ENCODE measurements at regions not wholly inside any gene's neighbourhood (a gene's known extent, or its start where the extent isn't known, plus 50 kb on each side); places are given as distances from the start of the nearest gene placed in this dataset.

- 23 to 54% (median 48%) methylated on average over 13 of the region's 13 CpGs for WGBS, 3 donors
- no peak overlapping the region for H3K4me3 ChIP-seq (ENCODE audit: low read depth in 1 of 3, low read length in 3 of 3)
- no peaks in the 10 kb centered on the region for H3K36me3 ChIP-seq (ENCODE audit: control insufficient read depth in 3 of 3, insufficient read depth in 2 of 3, low read depth in 1 of 3, low read length in 3 of 3)
- no peak for FAIRE-seq
- peaks cover 0 to 31% (median 22%) of the 10 kb centered on the region in 3 donors for H3K27me3 ChIP-seq (ENCODE audit: control insufficient read depth in 3 of 3, insufficient read depth in 3 of 3, low read length in 3 of 3)
- no peak overlapping the region for H3K27ac ChIP-seq (ENCODE audit: low read depth in 1 of 3, low read length in 2 of 3)
- no peak for DNase-seq
- no peaks in the 10 kb centered on the region for H3K4me1 ChIP-seq (ENCODE audit: control insufficient read depth in 3 of 3, insufficient read depth in 2 of 3, low read depth in 1 of 3, low read length in 2 of 3)
- H3K9me3 ChIP-seq (ENCODE audit: control insufficient read depth in 2 of 2, insufficient read depth in 1 of 2, low read depth in 1 of 2, low read length in 1 of 2): no peaks in the 10 kb centered on the region
These were observed 64.7 kb upstream of the ESRRB start for GRCh38 chr14:76311079-76311758.

GRCh38 chr14:76312821-76313220 is 63.1 kb upstream of the ESRRB start:
- H3K27ac ChIP-seq (ENCODE audit: low read depth in 1 of 3, low read length in 2 of 3): no peak overlapping the region
- no peaks in the 10 kb centered on the region for H3K4me1 ChIP-seq (ENCODE audit: control insufficient read depth in 3 of 3, insufficient read depth in 2 of 3, low read depth in 1 of 3, low read length in 2 of 3)
- H3K9me3 ChIP-seq (ENCODE audit: control insufficient read depth in 2 of 2, insufficient read depth in 1 of 2, low read depth in 1 of 2, low read length in 1 of 2): no peaks in the 10 kb centered on the region
- peaks cover 0 to 33% (median 22%) of the 10 kb centered on the region in 3 donors for H3K27me3 ChIP-seq (ENCODE audit: control insufficient read depth in 3 of 3, insufficient read depth in 3 of 3, low read length in 3 of 3)
- no peak overlapping the region for H3K4me3 ChIP-seq (ENCODE audit: low read depth in 1 of 3, low read length in 3 of 3)
- DNase-seq: no peak
- no peaks in the 10 kb centered on the region for H3K36me3 ChIP-seq (ENCODE audit: control insufficient read depth in 3 of 3, insufficient read depth in 2 of 3, low read depth in 1 of 3, low read length in 3 of 3)
- WGBS, 3 donors: 50 to 60% (median 56%) methylated on average over 4 of the region's 4 CpGs
- no peak for FAIRE-seq

GRCh38 chr14:76313303-76313702 is 62.6 kb upstream of the ESRRB start:
- FAIRE-seq: no peak

GRCh38 chr14:76313852-76314251 is 62.1 kb upstream of the ESRRB start:
- DNase-seq (no peak), FAIRE-seq (no peak)
- no peaks in the 10 kb centered on the region for H3K4me1 ChIP-seq (ENCODE audit: control insufficient read depth in 3 of 3, insufficient read depth in 2 of 3, low read depth in 1 of 3, low read length in 2 of 3)
- H3K27ac ChIP-seq (ENCODE audit: low read depth in 1 of 3, low read length in 2 of 3): no peak overlapping the region
- no peaks in the 10 kb centered on the region for H3K36me3 ChIP-seq (ENCODE audit: control insufficient read depth in 3 of 3, insufficient read depth in 2 of 3, low read depth in 1 of 3, low read length in 3 of 3)
- H3K4me3 ChIP-seq (ENCODE audit: low read depth in 1 of 3, low read length in 3 of 3): no peak overlapping the region
- 48 to 62% (median 59%) methylated on average over 3 of the region's 3 CpGs for WGBS, 3 donors
- H3K27me3 ChIP-seq (ENCODE audit: control insufficient read depth in 3 of 3, insufficient read depth in 3 of 3, low read length in 3 of 3): peaks cover 0 to 33% (median 19%) of the 10 kb centered on the region in 3 donors
- H3K9me3 ChIP-seq (ENCODE audit: control insufficient read depth in 2 of 2, insufficient read depth in 1 of 2, low read depth in 1 of 2, low read length in 1 of 2): no peaks in the 10 kb centered on the region

More at GRCh38 chr14:76313303-76313702, 62.6 kb upstream of the ESRRB start:
- Histone ChIP-seq H3K9me3 (ENCODE audit: control insufficient read depth in 2 of 2, insufficient read depth in 1 of 2, low read depth in 1 of 2, low read length in 1 of 2) (no peaks in the 10 kb centered on the region), H3K4me1 (ENCODE audit: control insufficient read depth in 3 of 3, insufficient read depth in 2 of 3, low read depth in 1 of 3, low read length in 2 of 3) (no peaks in the 10 kb centered on the region), H3K4me3 (ENCODE audit: low read depth in 1 of 3, low read length in 3 of 3) (no peak overlapping the region), H3K27ac (ENCODE audit: low read depth in 1 of 3, low read length in 2 of 3) (no peak overlapping the region), H3K27me3 (ENCODE audit: control insufficient read depth in 3 of 3, insufficient read depth in 3 of 3, low read length in 3 of 3) (peaks cover 0 to 33% (median 22%) of the 10 kb centered on the region in 3 donors), H3K36me3 (ENCODE audit: control insufficient read depth in 3 of 3, insufficient read depth in 2 of 3, low read depth in 1 of 3, low read length in 3 of 3) (no peaks in the 10 kb centered on the region)
- no peak for DNase-seq
- WGBS, 3 donors: 40 to 61% (median 47%) methylated on average over 4 of the region's 4 CpGs

GRCh38 chr14:76314521-76315034 is 61.4 kb upstream of the ESRRB start:
- Histone ChIP-seq H3K27me3 (ENCODE audit: control insufficient read depth in 3 of 3, insufficient read depth in 3 of 3, low read length in 3 of 3) (peaks cover 0 to 32% (median 17%) of the 10 kb centered on the region in 3 donors), H3K4me3 (ENCODE audit: low read depth in 1 of 3, low read length in 3 of 3) (no peak overlapping the region), H3K4me1 (ENCODE audit: control insufficient read depth in 3 of 3, insufficient read depth in 2 of 3, low read depth in 1 of 3, low read length in 2 of 3) (no peaks in the 10 kb centered on the region), H3K36me3 (ENCODE audit: control insufficient read depth in 3 of 3, insufficient read depth in 2 of 3, low read depth in 1 of 3, low read length in 3 of 3) (no peaks in the 10 kb centered on the region), H3K9me3 (ENCODE audit: control insufficient read depth in 2 of 2, insufficient read depth in 1 of 2, low read depth in 1 of 2, low read length in 1 of 2) (no peaks in the 10 kb centered on the region), H3K27ac (ENCODE audit: low read depth in 1 of 3, low read length in 2 of 3) (no peak overlapping the region)
- DNase-seq (no peak), FAIRE-seq (no peak)
- 57 to 60% (median 60%) methylated on average over 7 of the region's 7 CpGs for WGBS, 3 donors

- FAIRE-seq (no peak), DNase-seq (no peak)
- H3K4me3 ChIP-seq (ENCODE audit: low read depth in 1 of 3, low read length in 3 of 3): no peak overlapping the region
- WGBS, 3 donors: 82 to 90% (median 83%) methylated on average over 5 of the region's 5 CpGs
- no peak overlapping the region for H3K27ac ChIP-seq (ENCODE audit: low read depth in 1 of 3, low read length in 2 of 3)
- no peaks in the 10 kb centered on the region for H3K4me1 ChIP-seq (ENCODE audit: control insufficient read depth in 3 of 3, insufficient read depth in 2 of 3, low read depth in 1 of 3, low read length in 2 of 3)
- H3K36me3 ChIP-seq (ENCODE audit: control insufficient read depth in 3 of 3, insufficient read depth in 2 of 3, low read depth in 1 of 3, low read length in 3 of 3): no peaks in the 10 kb centered on the region
- H3K27me3 ChIP-seq (ENCODE audit: control insufficient read depth in 3 of 3, insufficient read depth in 3 of 3, low read length in 3 of 3): peaks cover 0 to 10% (median 1%) of the 10 kb centered on the region in 3 donors
- H3K9me3 ChIP-seq (ENCODE audit: control insufficient read depth in 2 of 2, insufficient read depth in 1 of 2, low read depth in 1 of 2, low read length in 1 of 2): no peaks in the 10 kb centered on the region
These were observed 55.5 kb upstream of the ESRRB start for GRCh38 chr14:76320486-76320885.

- Histone ChIP-seq H3K27ac (ENCODE audit: low read depth in 1 of 3, low read length in 2 of 3) (no peak overlapping the region), H3K4me1 (ENCODE audit: control insufficient read depth in 3 of 3, insufficient read depth in 2 of 3, low read depth in 1 of 3, low read length in 2 of 3) (no peaks in the 10 kb centered on the region), H3K36me3 (ENCODE audit: control insufficient read depth in 3 of 3, insufficient read depth in 2 of 3, low read depth in 1 of 3, low read length in 3 of 3) (no peaks in the 10 kb centered on the region), H3K27me3 (ENCODE audit: control insufficient read depth in 3 of 3, insufficient read depth in 3 of 3, low read length in 3 of 3) (peaks cover 0 to 9% (median 0%) of the 10 kb centered on the region in 3 donors), H3K9me3 (ENCODE audit: control insufficient read depth in 2 of 2, insufficient read depth in 1 of 2, low read depth in 1 of 2, low read length in 1 of 2) (no peaks in the 10 kb centered on the region), H3K4me3 (ENCODE audit: low read depth in 1 of 3, low read length in 3 of 3) (no peak overlapping the region)
- DNase-seq (no peak), FAIRE-seq (no peak)
- WGBS, 3 donors: 76 to 84% (median 77%) methylated on average over 4 of the region's 4 CpGs
These were observed 55.0 kb upstream of the ESRRB start for GRCh38 chr14:76320975-76321374.

- H3K27me3 ChIP-seq (ENCODE audit: control insufficient read depth in 3 of 3, insufficient read depth in 3 of 3, low read length in 3 of 3): peaks cover 0 to 6% (median 3%) of the 10 kb centered on the region in 3 donors
- 71 to 76% (median 74%) methylated on average over 12 of the region's 12 CpGs for WGBS, 3 donors
- no peak overlapping the region for H3K27ac ChIP-seq (ENCODE audit: low read depth in 1 of 3, low read length in 2 of 3)
- no peaks in the 10 kb centered on the region for H3K36me3 ChIP-seq (ENCODE audit: control insufficient read depth in 3 of 3, insufficient read depth in 2 of 3, low read depth in 1 of 3, low read length in 3 of 3)
- H3K9me3 ChIP-seq (ENCODE audit: control insufficient read depth in 2 of 2, insufficient read depth in 1 of 2, low read depth in 1 of 2, low read length in 1 of 2): no peaks in the 10 kb centered on the region
- H3K4me3 ChIP-seq (ENCODE audit: low read depth in 1 of 3, low read length in 3 of 3): no peak overlapping the region
- no peak for FAIRE-seq
- no peak for DNase-seq
- no peaks in the 10 kb centered on the region for H3K4me1 ChIP-seq (ENCODE audit: control insufficient read depth in 3 of 3, insufficient read depth in 2 of 3, low read depth in 1 of 3, low read length in 2 of 3)
These were observed 53.2 kb upstream of the ESRRB start for GRCh38 chr14:76322594-76323220.

Data from small intestine (tissue), 7 donors.